HUES48 (cell line): ENCODE measurements at regions not wholly inside any gene's neighbourhood (a gene's known extent, or its start where the extent isn't known, plus 50 kb on each side); places are given as distances from the start of the nearest gene placed in this dataset.

ENCODE experiments used
- H3K27ac ChIP-seq: one replicate; pipeline ENCODE4 v1.7.0; 2013; ENCODE audit warnings: low read depth, low read length, inconsistent platforms
- H3K27me3 ChIP-seq: 2 replicates; pipeline ENCODE4 v1.6.1; 2013; ENCODE audit warnings: mild to moderate bottlenecking, low read length; ENCODE audit not compliant: control insufficient read depth, insufficient read depth
- H3K36me3 ChIP-seq: 2 replicates; pipeline ENCODE4 v1.6.1; 2013; ENCODE audit warnings: low read length; ENCODE audit not compliant: control insufficient read depth, insufficient read depth
- H3K4me1 ChIP-seq: 2 replicates; pipeline ENCODE4 v1.6.1; 2013; ENCODE audit warnings: mild to moderate bottlenecking, low read length; ENCODE audit not compliant: control insufficient read depth, insufficient read depth
- H3K4me3 ChIP-seq: 2 replicates; pipeline ENCODE4 v1.5.1; 2013; ENCODE audit warnings: mild to moderate bottlenecking, low read depth, low read length
- H3K9ac ChIP-seq: 2 replicates; pipeline ENCODE4 v1.6.1; 2013; ENCODE audit warnings: mild to moderate bottlenecking, low read depth, low read length, moderate library complexity
- H3K9me3 ChIP-seq: 2 replicates; pipeline ENCODE4 v1.6.1; 2013; ENCODE audit warnings: low read length; ENCODE audit not compliant: control insufficient read depth, insufficient read depth

DNA sequence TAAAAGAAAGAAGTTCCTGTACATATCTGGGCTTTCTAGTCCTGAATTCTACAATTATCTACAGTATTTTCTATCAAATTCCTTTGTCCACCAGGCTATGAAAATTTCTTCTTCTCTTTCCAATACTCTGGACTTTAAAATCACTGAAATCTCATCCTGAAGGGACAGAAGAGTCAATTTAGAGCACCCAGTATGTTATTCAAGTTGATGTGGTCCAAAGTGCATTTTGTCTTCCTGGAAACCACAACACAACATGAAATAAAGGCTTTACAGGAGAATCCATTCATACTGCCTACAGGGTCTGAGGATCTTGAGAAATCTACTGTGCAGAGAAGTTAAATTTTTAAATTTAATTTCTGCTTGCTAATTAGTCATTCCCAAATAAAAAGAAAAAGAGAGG is 94.9 kb upstream of the ADGRF1 start:
- H3K27me3 ChIP-seq, result no peaks in the 10 kb centered on the region
- H3K4me1 ChIP-seq, result peaks cover 34% of the 10 kb centered on the region
- no peaks in the 10 kb centered on the region for H3K9me3 ChIP-seq
- H3K27ac ChIP-seq, result no peak overlapping the region
- no peak overlapping the region for H3K4me3 ChIP-seq
- no peak overlapping the region for H3K9ac ChIP-seq
- no peaks in the 10 kb centered on the region for H3K36me3 ChIP-seq

GRCh38 chr6:47135772-47136171 is 93.6 kb upstream of the ADGRF1 start:
- no peaks in the 10 kb centered on the region for H3K36me3 ChIP-seq
- H3K27ac ChIP-seq, result peak overlapping the region; percentile 85
- H3K27me3 ChIP-seq, result no peaks in the 10 kb centered on the region
- H3K4me1 ChIP-seq, result peaks cover 34% of the 10 kb centered on the region
- no peak overlapping the region for H3K4me3 ChIP-seq
- H3K9ac ChIP-seq, result no peak overlapping the region
- no peaks in the 10 kb centered on the region for H3K9me3 ChIP-seq

DNA sequence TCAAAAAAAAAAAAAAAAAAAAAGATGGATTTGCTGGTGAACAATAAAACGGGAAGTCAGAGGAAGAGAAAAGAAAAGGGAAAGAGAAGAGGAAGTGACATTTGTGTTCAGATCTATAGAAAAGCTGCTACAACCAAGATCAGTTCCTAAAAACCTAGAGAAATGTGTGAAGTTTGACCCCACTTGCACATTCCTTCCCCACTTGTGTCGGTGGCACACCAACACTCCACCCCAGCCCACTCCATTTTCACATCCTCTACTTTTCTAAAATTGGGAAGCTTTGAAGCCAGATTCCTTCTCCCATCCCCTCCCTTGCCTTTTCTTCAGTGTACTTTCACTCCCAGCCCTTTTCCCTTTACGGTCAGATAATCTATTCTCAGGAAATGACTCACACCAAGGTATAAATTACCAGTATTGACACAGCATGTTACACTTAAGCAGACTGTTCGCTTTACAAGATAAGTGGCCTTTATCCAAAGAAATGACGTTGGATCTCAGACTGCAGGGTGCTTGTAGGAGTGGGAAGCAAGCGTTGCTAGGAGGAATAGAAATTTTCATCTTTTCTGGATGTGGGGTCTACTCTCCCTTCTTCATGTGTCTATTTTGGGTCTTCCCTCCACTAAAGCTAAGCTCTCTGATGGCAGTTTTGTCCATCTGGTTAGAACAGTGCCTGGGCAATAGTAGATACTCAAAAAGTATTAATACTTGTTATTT is 92.5 kb upstream of the ADGRF1 start:
- Histone ChIP-seq H3K9me3 (no peaks in the 10 kb centered on the region), H3K36me3 (no peaks in the 10 kb centered on the region), H3K4me1 (peaks cover 34% of the 10 kb centered on the region), H3K27ac (peak overlapping the region; percentile 85), H3K4me3 (no peak overlapping the region), H3K27me3 (no peaks in the 10 kb centered on the region), H3K9ac (no peak overlapping the region)

GRCh38 chr6:47133230-47134000 is 91.3 kb upstream of the ADGRF1 start:
- no peak overlapping the region for H3K4me3 ChIP-seq
- no peaks in the 10 kb centered on the region for H3K9me3 ChIP-seq
- peaks cover 33% of the 10 kb centered on the region for H3K4me1 ChIP-seq
- H3K9ac ChIP-seq, result no peak overlapping the region
- H3K36me3 ChIP-seq, result no peaks in the 10 kb centered on the region
- H3K27me3 ChIP-seq, result no peaks in the 10 kb centered on the region
- peak overlapping the region; percentile 59 for H3K27ac ChIP-seq

DNA sequence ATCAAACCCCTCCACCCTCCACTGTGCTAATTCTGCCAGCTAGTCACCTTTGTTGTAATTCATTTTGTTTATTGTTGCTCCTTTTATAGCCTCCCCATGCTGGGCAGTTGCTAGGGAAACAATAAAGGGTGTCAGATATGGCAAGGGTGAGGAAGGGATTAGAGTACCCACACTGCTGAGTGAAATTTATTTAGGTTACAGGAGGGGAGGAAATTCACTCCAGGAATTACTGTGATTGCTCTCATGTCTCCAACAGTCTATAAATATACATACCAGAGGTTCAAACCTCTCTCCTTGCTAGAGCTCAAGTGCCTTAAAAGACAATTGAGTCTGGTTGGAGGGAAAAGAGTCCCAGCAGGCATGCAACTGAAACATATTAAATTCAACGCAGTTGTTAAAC is 90.6 kb upstream of the ADGRF1 start:
- no peak overlapping the region for H3K4me3 ChIP-seq

DNA sequence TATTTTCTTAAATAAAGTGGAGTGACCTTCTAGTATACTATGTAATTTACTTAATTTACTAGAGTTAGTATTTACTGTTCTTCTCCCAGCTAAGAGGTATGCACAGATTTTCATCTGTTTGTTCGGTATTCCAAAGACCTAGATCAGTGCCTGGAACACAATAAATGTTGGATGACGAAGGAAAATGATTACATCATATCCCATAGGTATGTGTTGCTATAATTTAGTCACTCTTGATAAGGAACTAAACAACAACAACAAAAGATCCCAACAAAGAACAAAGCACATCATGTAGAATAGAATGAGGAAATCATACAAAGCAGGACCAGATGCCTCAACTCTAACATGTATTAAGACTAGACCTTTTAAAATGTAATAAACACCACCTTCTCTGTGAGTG is 89.6 kb upstream of the ADGRF1 start:
- H3K9ac ChIP-seq, result no peak overlapping the region
- no peaks in the 10 kb centered on the region for H3K27me3 ChIP-seq
- peaks cover 30% of the 10 kb centered on the region for H3K4me1 ChIP-seq
- no peak overlapping the region for H3K4me3 ChIP-seq
- no peak overlapping the region for H3K27ac ChIP-seq
- H3K36me3 ChIP-seq, result no peaks in the 10 kb centered on the region
- H3K9me3 ChIP-seq, result no peaks in the 10 kb centered on the region

More for the DNA sequence above, 90.6 kb upstream of the ADGRF1 start:
- H3K27me3 ChIP-seq, result no peaks in the 10 kb centered on the region
- no peak overlapping the region for H3K9ac ChIP-seq
- H3K9me3 ChIP-seq, result no peaks in the 10 kb centered on the region
- H3K4me1 ChIP-seq, result peaks cover 27% of the 10 kb centered on the region
- H3K36me3 ChIP-seq, result no peaks in the 10 kb centered on the region
- H3K27ac ChIP-seq, result peak overlapping the region; percentile 59

GRCh38 chr6:47130086-47130485 is 88.0 kb upstream of the ADGRF1 start:
- Histone ChIP-seq H3K36me3 (no peaks in the 10 kb centered on the region), H3K9me3 (no peaks in the 10 kb centered on the region), H3K4me3 (no peak overlapping the region), H3K9ac (no peak overlapping the region), H3K27me3 (no peaks in the 10 kb centered on the region), H3K4me1 (peaks cover 24% of the 10 kb centered on the region), H3K27ac (no peak overlapping the region)

- no peak overlapping the region for H3K9ac ChIP-seq
- H3K9me3 ChIP-seq, result no peaks in the 10 kb centered on the region
- H3K27me3 ChIP-seq, result no peaks in the 10 kb centered on the region
- peaks cover 17% of the 10 kb centered on the region for H3K4me1 ChIP-seq
- H3K27ac ChIP-seq, result no peak overlapping the region
- H3K4me3 ChIP-seq, result no peak overlapping the region
- no peaks in the 10 kb centered on the region for H3K36me3 ChIP-seq
Observed at GRCh38 chr6:47129129-47129528, 87.0 kb upstream of the ADGRF1 start.

GRCh38 chr6:47126647-47127391 is 84.7 kb upstream of the ADGRF1 start:
- Histone ChIP-seq H3K4me1 (peaks cover 17% of the 10 kb centered on the region), H3K4me3 (no peak overlapping the region), H3K36me3 (no peaks in the 10 kb centered on the region), H3K9me3 (no peaks in the 10 kb centered on the region), H3K27me3 (no peaks in the 10 kb centered on the region), H3K27ac (peak overlapping the region; percentile 31), H3K9ac (no peak overlapping the region)

DNA sequence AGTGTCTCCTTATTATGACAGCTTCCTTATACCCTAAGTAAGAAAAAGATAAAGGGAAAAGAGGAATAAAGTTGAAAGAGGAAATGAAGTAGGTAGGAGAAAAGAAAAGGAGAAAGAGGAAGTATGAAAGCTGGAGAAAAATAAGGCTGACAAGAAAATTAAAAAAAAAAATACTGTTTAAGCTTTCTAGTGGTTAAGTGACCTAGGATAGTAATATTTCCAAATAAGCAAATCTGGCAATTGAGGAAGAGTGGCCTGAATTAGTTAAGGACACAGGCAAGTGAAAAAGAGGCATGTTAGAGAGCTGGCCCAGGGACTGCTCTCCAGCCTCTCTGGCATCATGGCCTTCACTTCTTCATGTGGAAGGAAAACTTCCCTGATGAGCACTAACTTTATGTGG is 76.5 kb upstream of the ADGRF1 start:
- Histone ChIP-seq H3K9me3 (no peaks in the 10 kb centered on the region), H3K36me3 (no peaks in the 10 kb centered on the region), H3K9ac (no peak overlapping the region), H3K4me3 (no peak overlapping the region), H3K27ac (no peak overlapping the region), H3K4me1 (no peaks in the 10 kb centered on the region), H3K27me3 (no peaks in the 10 kb centered on the region)

DNA sequence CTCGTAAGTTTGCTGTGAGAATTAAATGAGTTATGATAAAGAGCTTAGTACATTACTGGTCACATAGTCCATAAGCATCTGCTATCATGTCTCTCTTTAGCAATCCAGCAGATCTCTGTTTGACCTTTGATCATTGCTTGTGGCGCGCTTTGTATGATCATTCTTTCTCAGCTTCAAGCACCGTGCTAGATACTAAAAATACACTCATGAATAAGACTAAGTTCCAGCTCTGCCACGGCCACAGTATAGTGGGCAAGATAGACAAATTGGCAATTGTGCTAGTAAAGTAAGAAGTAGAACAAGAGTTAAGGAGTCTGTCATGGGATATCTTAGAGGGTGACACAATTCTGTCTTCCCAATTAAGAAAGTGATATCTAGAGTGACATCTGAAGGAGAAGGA is 75.2 kb upstream of the ADGRF1 start:
- no peak overlapping the region for H3K9ac ChIP-seq
- H3K4me1 ChIP-seq, result peaks cover under 1% of the 10 kb centered on the region; the same call in 1 of the 2 replicates
- no peaks in the 10 kb centered on the region for H3K9me3 ChIP-seq
- H3K36me3 ChIP-seq, result no peaks in the 10 kb centered on the region
- H3K4me3 ChIP-seq, result no peak overlapping the region
- no peak overlapping the region for H3K27ac ChIP-seq
- no peaks in the 10 kb centered on the region for H3K27me3 ChIP-seq
